Smooth muscle cell (in vitro differentiated cells): ENCODE measurements at regions not wholly inside any gene's neighbourhood (a gene's known extent, or its start where the extent isn't known, plus 50 kb on each side); places are given as distances from the start of the nearest gene placed in this dataset.

Experiments
- DNase-seq: peaks from one replicate; lab custom pipeline; 2025; ENCODE audit not compliant: unreplicated experiment; lab: John Stamatoyannopoulos, UW
- H2AFZ ChIP-seq: fragments of 200-600 bp; sonication (generic); 2 replicates; pipeline ENCODE4 v1.6.0; 2016; ENCODE audit warnings: antibody characterized with exemption, low read depth, mild to moderate bottlenecking
- H3F3A ChIP-seq: fragments of 200-600 bp; sonication (generic); 2 replicates; pipeline ENCODE4 v1.6.0; 2017; ENCODE audit warnings: antibody characterized with exemption, low read depth
- H3K27ac ChIP-seq: fragments of 200-600 bp; sonication (generic); 2 replicates; pipeline ENCODE4 v1.5.1; 2016; ENCODE audit warnings: low read depth, mild to moderate bottlenecking
- H3K27me3 ChIP-seq: fragments of 200-600 bp; sonication (generic); 2 replicates; pipeline ENCODE4 v1.6.1; 2016; ENCODE audit warnings: low read depth, mild to moderate bottlenecking
- H3K36me3 ChIP-seq: fragments of 200-600 bp; sonication (generic); 2 replicates; pipeline ENCODE4 v1.5.1; 2016; ENCODE audit warnings: low read depth
- H3K4me1 ChIP-seq: fragments of 200-600 bp; sonication (generic); 2 replicates; pipeline ENCODE4 v1.5.1; 2016; ENCODE audit warnings: low read depth
- H3K4me2 ChIP-seq: fragments of 200-600 bp; sonication (generic); 2 replicates; pipeline ENCODE4 v1.6.0; 2016; ENCODE audit warnings: mild to moderate bottlenecking
- H3K4me3 ChIP-seq: fragments of 200-600 bp; sonication (generic); 2 replicates; pipeline ENCODE4 v1.5.1; 2016; ENCODE audit warnings: mild to moderate bottlenecking
- H3K79me2 ChIP-seq: fragments of 200-600 bp; sonication (generic); 2 replicates; pipeline ENCODE4 v1.6.0; 2016; ENCODE audit warnings: low read depth, mild to moderate bottlenecking
- H3K9ac ChIP-seq: fragments of 200-600 bp; sonication (generic); 2 replicates; pipeline ENCODE4 v1.6.0; 2016; ENCODE audit warnings: low read depth
- H3K9me3 ChIP-seq: fragments of 200-600 bp; sonication (generic); replicated peaks from 2 replicates; pipeline ENCODE4 v1.5.1; 2016; ENCODE audit warnings: low read depth
- H4K20me1 ChIP-seq: fragments of 200-600 bp; sonication (generic); 2 replicates; pipeline ENCODE4 v1.6.0; 2016; ENCODE audit warnings: low read depth
- WGBS: methylation state at CpG from one replicate; pipeline ENCODE4 v1.1.7; 2016; ENCODE audit warnings: low lambda C conversion rate; 5-methylcytosine and 5-hydroxymethylcytosine counted together
- TF ChIP-seq, protein P1 (sequence below): fragments of 200-600 bp; sonication (generic); IDR thresholded peaks from 2 replicates; pipeline ENCODE4 v1.5.1; 2017; ENCODE audit warnings: borderline replicate concordance, mild to moderate bottlenecking, antibody characterized with exemption; ENCODE audit not compliant: insufficient read depth, poor library complexity, severe bottlenecking

DNA sequence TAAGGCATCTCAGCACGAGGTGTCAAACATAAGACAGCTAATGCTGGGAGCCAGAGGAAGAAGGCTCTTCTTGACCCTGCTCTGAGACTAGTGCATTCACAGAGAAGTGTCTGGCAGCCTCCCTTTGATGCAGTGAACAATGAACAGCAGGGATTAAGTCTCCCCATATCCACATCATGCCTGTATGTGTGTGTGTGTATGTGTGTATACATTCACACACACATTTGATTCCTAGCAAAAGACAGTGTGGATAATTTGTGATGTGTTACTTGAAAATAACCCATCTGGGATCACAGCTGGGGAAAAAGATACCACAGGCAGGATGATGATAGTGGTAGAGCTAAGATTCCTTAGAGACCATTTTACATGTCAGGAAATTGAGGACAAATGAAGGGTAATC lies 485.9 kb upstream of the GOT2 start:
- Histone ChIP-seq H3K9me3 (no peaks in the 10 kb centered on the region), H3K4me1 (no peaks in the 10 kb centered on the region), H3K4me3 (no peak overlapping the region), H3K9ac (no peak overlapping the region), H3K27ac (no peak overlapping the region), H3K4me2 (no peak overlapping the region), H4K20me1 (no peaks in the 10 kb centered on the region), H3F3A (no peaks in the 10 kb centered on the region), H3K27me3 (no peaks in the 10 kb centered on the region), H3K36me3 (no peaks in the 10 kb centered on the region), H2AFZ (no peak overlapping the region), H3K79me2 (no peaks in the 10 kb centered on the region)
- TF ChIP-seq, protein P1, sequence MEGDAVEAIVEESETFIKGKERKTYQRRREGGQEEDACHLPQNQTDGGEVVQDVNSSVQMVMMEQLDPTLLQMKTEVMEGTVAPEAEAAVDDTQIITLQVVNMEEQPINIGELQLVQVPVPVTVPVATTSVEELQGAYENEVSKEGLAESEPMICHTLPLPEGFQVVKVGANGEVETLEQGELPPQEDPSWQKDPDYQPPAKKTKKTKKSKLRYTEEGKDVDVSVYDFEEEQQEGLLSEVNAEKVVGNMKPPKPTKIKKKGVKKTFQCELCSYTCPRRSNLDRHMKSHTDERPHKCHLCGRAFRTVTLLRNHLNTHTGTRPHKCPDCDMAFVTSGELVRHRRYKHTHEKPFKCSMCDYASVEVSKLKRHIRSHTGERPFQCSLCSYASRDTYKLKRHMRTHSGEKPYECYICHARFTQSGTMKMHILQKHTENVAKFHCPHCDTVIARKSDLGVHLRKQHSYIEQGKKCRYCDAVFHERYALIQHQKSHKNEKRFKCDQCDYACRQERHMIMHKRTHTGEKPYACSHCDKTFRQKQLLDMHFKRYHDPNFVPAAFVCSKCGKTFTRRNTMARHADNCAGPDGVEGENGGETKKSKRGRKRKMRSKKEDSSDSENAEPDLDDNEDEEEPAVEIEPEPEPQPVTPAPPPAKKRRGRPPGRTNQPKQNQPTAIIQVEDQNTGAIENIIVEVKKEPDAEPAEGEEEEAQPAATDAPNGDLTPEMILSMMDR = no peak
- no peak for DNase-seq
- 73% methylated on average over 1 of the region's 1 CpG for WGBS

DNA sequence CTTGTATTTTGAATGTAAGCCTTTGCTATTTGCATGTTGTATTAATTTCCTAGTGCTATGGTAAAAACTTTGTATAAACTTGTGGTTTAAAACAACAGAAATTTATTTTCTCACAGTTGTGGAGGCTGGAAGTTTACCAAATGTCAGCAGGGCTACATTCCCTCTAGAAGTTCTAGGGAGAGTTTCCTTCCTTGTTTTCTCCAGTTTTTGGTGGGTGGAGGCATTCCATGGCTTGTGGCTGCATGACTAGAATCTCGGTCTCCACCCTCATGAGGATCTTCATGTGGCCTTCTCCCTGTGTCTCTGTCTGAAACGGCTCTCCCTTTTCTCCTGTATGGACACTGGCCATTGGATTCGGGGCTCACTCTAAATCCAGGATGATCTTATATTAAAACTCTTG lies 482.2 kb upstream of the GOT2 start:
- 90% methylated on average over 3 of the region's 3 CpGs for WGBS
- peaks cover 3% of the 10 kb centered on the region for H3K4me1 ChIP-seq

DNA sequence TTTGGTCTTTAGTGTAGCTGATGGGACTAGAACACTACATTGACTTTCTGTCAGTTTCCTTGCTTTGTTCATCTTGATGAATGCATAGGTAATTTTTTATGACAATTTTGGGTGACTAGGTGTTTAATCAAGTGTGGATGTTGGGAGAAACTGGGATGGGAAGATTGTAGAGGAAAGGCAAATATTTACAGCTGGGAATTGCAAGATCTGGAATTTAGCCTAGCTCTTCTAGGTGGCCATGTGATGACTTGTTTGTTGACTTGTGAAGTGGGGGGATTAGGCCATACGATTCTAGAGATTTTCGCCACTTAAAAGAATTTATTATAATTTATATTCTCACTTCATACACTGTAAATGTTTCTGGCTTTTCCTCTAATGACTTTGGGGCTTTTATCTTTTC lies 480.3 kb upstream of the GOT2 start:
- no peak overlapping the region for H2AFZ ChIP-seq
- H3K9ac ChIP-seq = no peak overlapping the region
- no peaks in the 10 kb centered on the region for H4K20me1 ChIP-seq
- TF ChIP-seq, protein P1 = no peak
- H3K27me3 ChIP-seq = no peaks in the 10 kb centered on the region
- no peak overlapping the region for H3K27ac ChIP-seq
- DNase-seq = no peak
- 51% methylated on average over 2 of the region's 2 CpGs for WGBS
- H3K4me1 ChIP-seq = peaks cover 10% of the 10 kb centered on the region
- no peak overlapping the region for H3K4me2 ChIP-seq
- no peaks in the 10 kb centered on the region for H3K9me3 ChIP-seq
- H3K4me3 ChIP-seq = no peak overlapping the region
- H3K36me3 ChIP-seq = no peaks in the 10 kb centered on the region
- no peaks in the 10 kb centered on the region for H3K79me2 ChIP-seq
- no peaks in the 10 kb centered on the region for H3F3A ChIP-seq

More for the DNA sequence above, 482.2 kb upstream of the GOT2 start:
- no peaks in the 10 kb centered on the region for H3K27me3 ChIP-seq
- no peak overlapping the region for H3K4me2 ChIP-seq
- no peak overlapping the region for H2AFZ ChIP-seq
- TF ChIP-seq, protein P1 = no peak
- H3F3A ChIP-seq = no peaks in the 10 kb centered on the region
- DNase-seq = no peak
- H3K27ac ChIP-seq = no peak overlapping the region
- H3K9ac ChIP-seq = no peak overlapping the region
- no peaks in the 10 kb centered on the region for H3K79me2 ChIP-seq
- no peaks in the 10 kb centered on the region for H3K9me3 ChIP-seq
- no peak overlapping the region for H3K4me3 ChIP-seq
- H4K20me1 ChIP-seq = no peaks in the 10 kb centered on the region
- no peaks in the 10 kb centered on the region for H3K36me3 ChIP-seq

DNA sequence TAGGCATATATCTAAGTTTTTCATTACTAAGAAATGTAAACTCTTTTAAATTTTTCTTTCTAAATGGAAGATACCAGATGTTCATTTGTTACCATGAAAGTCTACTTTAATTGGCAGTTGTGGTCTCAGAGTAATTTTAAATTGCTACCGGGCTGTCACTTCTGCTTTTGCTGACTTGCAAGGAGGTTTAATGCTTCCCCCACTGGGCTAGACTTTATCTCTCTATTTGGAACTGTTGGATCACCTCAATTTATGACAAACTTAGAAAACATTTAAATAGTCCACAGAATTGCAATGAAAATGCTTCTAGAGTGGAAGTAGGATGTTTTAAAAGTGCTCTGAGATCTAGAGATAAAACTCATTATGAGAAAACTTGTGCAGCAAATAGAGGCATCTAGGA lies 479.8 kb upstream of the GOT2 start:
- DNase-seq = no peak
- Histone ChIP-seq H3K9ac (no peak overlapping the region), H3K79me2 (no peaks in the 10 kb centered on the region), H3K4me3 (no peak overlapping the region), H3K36me3 (no peaks in the 10 kb centered on the region), H2AFZ (no peak overlapping the region), H3K9me3 (no peaks in the 10 kb centered on the region), H4K20me1 (no peaks in the 10 kb centered on the region), H3K27ac (no peak overlapping the region), H3K27me3 (no peaks in the 10 kb centered on the region), H3F3A (no peaks in the 10 kb centered on the region), H3K4me1 (peaks cover 10% of the 10 kb centered on the region), H3K4me2 (no peak overlapping the region)
- 60% methylated on average over 1 of the region's 1 CpG for WGBS
- TF ChIP-seq, protein P1 = no peak
